Astrocyte (in vitro differentiated cells and primary cell): ENCODE measurements at regions not wholly inside any gene's neighbourhood (a gene's known extent, or its start where the extent isn't known, plus 50 kb on each side); places are given as distances from the start of the nearest gene placed in this dataset.

Source experiments
- DNase-seq: peaks from one replicate; pipeline ENCODE4 v3.0.0-alpha.2; 2010; ENCODE audit warnings: low read depth
- FAIRE-seq: peaks from 2 replicates; lab custom pipeline; 2011; peaks lifted over from hg19 to GRCh38; lab: Jason Lieb, UNC
- H2AFZ ChIP-seq: 2 replicates; pipeline ENCODE4 v1.6.0; 2012; ENCODE audit warnings: low read depth, low read length, inconsistent platforms
- H3K27ac ChIP-seq: 2 replicates; pipeline ENCODE4 v1.5.1; 2011; ENCODE audit warnings: low read depth, low read length, inconsistent platforms
- H3K27me3 ChIP-seq: 2 replicates; pipeline ENCODE4 v1.6.0; 2011; ENCODE audit warnings: low read length, inconsistent platforms; ENCODE audit not compliant: insufficient read depth
- H3K36me3 ChIP-seq: 2 replicates; pipeline ENCODE4 v1.5.1; 2011; ENCODE audit warnings: low read length, inconsistent platforms; ENCODE audit not compliant: insufficient read depth
- H3K4me1 ChIP-seq: 2 replicates; pipeline ENCODE4 v1.5.1; 2011; ENCODE audit warnings: low read length, inconsistent platforms; ENCODE audit not compliant: insufficient read depth
- H3K4me2 ChIP-seq: 2 replicates; pipeline ENCODE4 v1.6.0; 2012; ENCODE audit warnings: low read length, inconsistent platforms
- H3K4me3 ChIP-seq: 2 replicates; pipeline ENCODE4 v1.5.1; 2011; ENCODE audit warnings: low read depth, mild to moderate bottlenecking, low read length, inconsistent platforms; ENCODE audit not compliant: insufficient read depth
- H3K79me2 ChIP-seq: 2 replicates; pipeline ENCODE4 v1.6.0; 2012; ENCODE audit warnings: mild to moderate bottlenecking, low read length, inconsistent platforms; ENCODE audit not compliant: insufficient read depth
- H3K9ac ChIP-seq: 2 replicates; pipeline ENCODE4 v1.6.0; 2012; ENCODE audit warnings: mild to moderate bottlenecking, low read length, inconsistent platforms
- H3K9me3 ChIP-seq: 2 replicates; pipeline ENCODE4 v1.5.1; 2012; ENCODE audit warnings: low read depth, mild to moderate bottlenecking, low read length, inconsistent platforms; ENCODE audit not compliant: insufficient read depth
- H4K20me1 ChIP-seq: 2 replicates; pipeline ENCODE4 v1.6.0; 2012; ENCODE audit warnings: low read length, inconsistent platforms; ENCODE audit not compliant: insufficient read depth
- H3K27ac Mint-ChIP-seq: one replicate; pipeline ENCODE4 v1.8.0; 2021; ENCODE audit warnings: mild to moderate bottlenecking, mixed read lengths; ENCODE audit not compliant: unreplicated experiment
- H3K27me3 Mint-ChIP-seq: one replicate; pipeline ENCODE4 v1.8.0; 2021; ENCODE audit warnings: low read depth, mixed read lengths; ENCODE audit not compliant: unreplicated experiment
- H3K36me3 Mint-ChIP-seq: one replicate; pipeline ENCODE4 v1.8.0; 2021; ENCODE audit warnings: low read depth, mixed read lengths; ENCODE audit not compliant: unreplicated experiment
- H3K4me1 Mint-ChIP-seq: one replicate; pipeline ENCODE4 v1.8.0; 2021; ENCODE audit warnings: low read depth, mixed read lengths; ENCODE audit not compliant: unreplicated experiment
- H3K4me3 Mint-ChIP-seq: one replicate; pipeline ENCODE4 v1.8.0; 2021; ENCODE audit warnings: mild to moderate bottlenecking, moderate library complexity, mixed read lengths; ENCODE audit not compliant: unreplicated experiment
- H3K9me3 Mint-ChIP-seq: one replicate; pipeline ENCODE4 v1.8.0; 2021; ENCODE audit warnings: mild to moderate bottlenecking, mixed read lengths; ENCODE audit not compliant: unreplicated experiment
- EZH2 ChIP-seq: IDR thresholded peaks from 2 replicates; pipeline ENCODE4 v1.6.1; 2012; ENCODE audit warnings: mild to moderate bottlenecking, low read length, inconsistent platforms; ENCODE audit not compliant: insufficient read depth
- TF ChIP-seq, protein P1 (sequence below): IDR thresholded peaks from 2 replicates; pipeline ENCODE4 v1.5.1; 2011; ENCODE audit warnings: low read depth, mild to moderate bottlenecking, inconsistent platforms, low read length, moderate library complexity; ENCODE audit not compliant: insufficient read depth

DNA sequence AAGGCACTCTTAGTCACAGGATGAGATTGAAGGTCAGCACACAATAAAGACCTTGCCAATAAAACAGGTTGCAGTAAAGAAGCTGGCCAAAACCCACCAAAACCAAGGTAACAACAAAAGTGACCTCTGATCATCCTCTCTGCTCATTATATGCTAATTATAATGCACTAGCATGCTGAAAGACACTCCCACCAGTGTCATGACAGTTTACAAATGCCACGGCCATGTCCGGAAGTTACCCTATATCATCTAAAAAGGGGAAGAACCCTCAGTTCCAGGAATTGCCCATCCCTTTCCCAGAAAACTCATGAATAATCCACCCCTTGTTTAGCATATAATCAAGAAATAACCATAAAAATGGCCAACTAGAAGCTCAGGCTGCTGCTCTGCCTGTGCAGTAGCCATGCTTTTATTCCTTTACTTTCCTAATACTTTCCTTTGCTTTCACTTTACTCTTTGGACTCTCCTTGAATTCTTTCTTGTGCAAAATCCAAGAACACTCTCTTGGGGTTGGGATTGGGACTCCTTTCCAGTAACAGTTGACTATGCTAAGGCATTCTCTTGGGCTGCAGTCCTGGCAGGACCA is 527.3 kb upstream of the MAP3K7 start:
- Mint-ChIP-seq H3K27me3 (peaks cover 2% of the 10 kb centered on the region), H3K9me3 (no peaks in the 10 kb centered on the region), H3K27ac (no peak overlapping the region), H3K4me3 (no peak overlapping the region), H3K4me1 (no peaks in the 10 kb centered on the region), H3K36me3 (no peaks in the 10 kb centered on the region)
- Histone ChIP-seq H3K27me3 (no peaks in the 10 kb centered on the region), H3K9ac (no peak overlapping the region), H2AFZ (no peak overlapping the region), H3K4me1 (no peaks in the 10 kb centered on the region), H3K27ac (no peak overlapping the region), H3K9me3 (no peaks in the 10 kb centered on the region), H4K20me1 (no peaks in the 10 kb centered on the region), H3K4me3 (no peak overlapping the region), H3K79me2 (no peaks in the 10 kb centered on the region), H3K4me2 (no peak overlapping the region), H3K36me3 (no peaks in the 10 kb centered on the region)
- no peak for DNase-seq
- no peak for FAIRE-seq
- TF ChIP-seq EZH2, result no peak
- TF ChIP-seq, protein P1, sequence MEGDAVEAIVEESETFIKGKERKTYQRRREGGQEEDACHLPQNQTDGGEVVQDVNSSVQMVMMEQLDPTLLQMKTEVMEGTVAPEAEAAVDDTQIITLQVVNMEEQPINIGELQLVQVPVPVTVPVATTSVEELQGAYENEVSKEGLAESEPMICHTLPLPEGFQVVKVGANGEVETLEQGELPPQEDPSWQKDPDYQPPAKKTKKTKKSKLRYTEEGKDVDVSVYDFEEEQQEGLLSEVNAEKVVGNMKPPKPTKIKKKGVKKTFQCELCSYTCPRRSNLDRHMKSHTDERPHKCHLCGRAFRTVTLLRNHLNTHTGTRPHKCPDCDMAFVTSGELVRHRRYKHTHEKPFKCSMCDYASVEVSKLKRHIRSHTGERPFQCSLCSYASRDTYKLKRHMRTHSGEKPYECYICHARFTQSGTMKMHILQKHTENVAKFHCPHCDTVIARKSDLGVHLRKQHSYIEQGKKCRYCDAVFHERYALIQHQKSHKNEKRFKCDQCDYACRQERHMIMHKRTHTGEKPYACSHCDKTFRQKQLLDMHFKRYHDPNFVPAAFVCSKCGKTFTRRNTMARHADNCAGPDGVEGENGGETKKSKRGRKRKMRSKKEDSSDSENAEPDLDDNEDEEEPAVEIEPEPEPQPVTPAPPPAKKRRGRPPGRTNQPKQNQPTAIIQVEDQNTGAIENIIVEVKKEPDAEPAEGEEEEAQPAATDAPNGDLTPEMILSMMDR, result no peak

DNA sequence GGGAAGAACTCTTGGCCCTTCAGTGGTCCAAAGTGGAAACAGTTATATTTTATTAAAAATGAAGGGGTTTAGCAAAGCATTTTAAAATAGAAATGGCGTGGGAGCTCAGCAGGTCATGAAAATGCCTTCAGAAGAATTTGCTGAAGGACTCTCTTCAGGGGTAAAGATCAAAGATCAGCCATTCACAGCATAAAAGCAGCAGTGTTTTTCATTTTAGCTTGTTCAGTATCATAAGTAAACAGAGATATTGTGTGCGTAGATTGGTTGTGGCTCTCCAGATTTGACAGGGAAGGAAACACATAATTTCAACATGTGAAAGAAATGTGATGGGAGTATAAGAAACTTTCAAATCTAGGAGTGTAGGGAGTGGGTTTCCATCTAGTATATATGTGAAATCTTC is 519.2 kb upstream of the MAP3K7 start:
- no peaks in the 10 kb centered on the region for H3K9me3 ChIP-seq
- no peak overlapping the region for H3K27ac Mint-ChIP-seq
- H3K79me2 ChIP-seq, result no peaks in the 10 kb centered on the region
- H2AFZ ChIP-seq, result no peak overlapping the region
- H3K4me3 ChIP-seq, result no peak overlapping the region
- H3K27ac ChIP-seq, result no peak overlapping the region
- no peaks in the 10 kb centered on the region for H3K9me3 Mint-ChIP-seq
- H3K9ac ChIP-seq, result no peak overlapping the region
- peaks cover 4% of the 10 kb centered on the region for H3K27me3 Mint-ChIP-seq
- H3K4me1 ChIP-seq, result no peaks in the 10 kb centered on the region
- no peaks in the 10 kb centered on the region for H3K36me3 Mint-ChIP-seq
- no peak for TF ChIP-seq EZH2
- TF ChIP-seq, protein P1, result no peak
- H3K36me3 ChIP-seq, result no peaks in the 10 kb centered on the region
- H3K4me3 Mint-ChIP-seq, result no peak overlapping the region
- no peak for FAIRE-seq
- peaks cover 4% of the 10 kb centered on the region for H3K4me1 Mint-ChIP-seq
- DNase-seq, result no peak
- H3K27me3 ChIP-seq, result no peaks in the 10 kb centered on the region
- no peaks in the 10 kb centered on the region for H4K20me1 ChIP-seq
- no peak overlapping the region for H3K4me2 ChIP-seq

DNA sequence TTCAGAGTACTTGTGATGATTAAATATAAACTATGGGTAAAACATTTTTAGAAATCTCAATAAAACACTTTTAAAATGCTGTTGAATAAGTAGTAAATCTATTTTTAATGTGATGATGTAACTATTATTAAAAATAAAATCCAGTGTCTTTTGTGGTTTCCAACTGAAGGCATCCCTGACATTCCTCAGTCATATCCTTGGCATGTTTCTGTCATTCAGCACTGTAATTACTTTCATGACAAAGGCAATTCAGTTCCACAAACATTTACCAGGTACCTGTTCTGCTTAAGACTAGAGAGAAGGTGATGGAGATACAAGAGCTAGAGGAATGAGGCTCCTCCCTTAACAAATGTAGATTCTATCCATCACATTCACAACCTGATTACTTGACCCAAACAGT is 518.7 kb upstream of the MAP3K7 start:
- no peaks in the 10 kb centered on the region for H3K36me3 Mint-ChIP-seq

More for the DNA sequence above, 518.7 kb upstream of the MAP3K7 start:
- Histone ChIP-seq H3K27ac (no peak overlapping the region), H4K20me1 (no peaks in the 10 kb centered on the region), H3K79me2 (no peaks in the 10 kb centered on the region), H3K27me3 (no peaks in the 10 kb centered on the region), H3K36me3 (no peaks in the 10 kb centered on the region), H3K4me3 (no peak overlapping the region), H3K4me2 (no peak overlapping the region), H3K9ac (no peak overlapping the region), H3K4me1 (no peaks in the 10 kb centered on the region), H3K9me3 (no peaks in the 10 kb centered on the region), H2AFZ (no peak overlapping the region)
- FAIRE-seq, result no peak
- Mint-ChIP-seq H3K4me1 (peaks cover 4% of the 10 kb centered on the region), H3K27ac (no peak overlapping the region), H3K4me3 (no peak overlapping the region), H3K27me3 (peaks cover 4% of the 10 kb centered on the region), H3K9me3 (no peaks in the 10 kb centered on the region)
- no peak for DNase-seq
- TF ChIP-seq, protein P1, result no peak
- no peak for TF ChIP-seq EZH2
